IPS-NIHi11 (cell line): ENCODE measurements at regions not wholly inside any gene's neighbourhood (a gene's known extent, or its start where the extent isn't known, plus 50 kb on each side); places are given as distances from the start of the nearest gene placed in this dataset.
A peak's percentile ranks its signal among the peaks of the same experiment; 100 is the strongest.
"Not testable (repeated sequence)": the region's sequence is repeated elsewhere in the genome, so short reads cannot be mapped to it uniquely, and the experiment has no call there.

Experiments used
- DNase-seq: peaks from one replicate; pipeline ENCODE4 v3.0.0; 2012; ENCODE audit warnings: mixed read lengths, low spot score

DNA sequence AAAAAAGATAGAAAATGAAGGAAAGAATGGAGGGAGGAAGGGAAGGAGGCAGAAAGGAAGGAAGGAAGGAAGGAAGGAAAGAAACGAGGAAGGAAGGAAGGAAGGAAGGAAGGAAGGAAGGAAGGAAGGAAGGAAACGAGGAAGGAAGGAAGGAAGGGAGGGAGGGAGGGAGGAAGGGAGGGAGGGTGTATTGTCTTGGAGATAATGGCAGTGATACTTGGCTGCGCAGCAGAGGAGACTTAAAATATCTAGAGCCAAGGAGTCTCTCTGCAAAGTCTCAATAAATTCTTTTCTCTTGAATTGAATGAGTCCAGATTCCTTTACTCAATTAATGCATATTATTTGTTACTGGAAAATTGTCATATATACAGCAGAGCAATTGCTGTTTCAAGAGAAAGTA is 1059.7 kb downstream of the ZPLD1 start:
- DNase-seq, result no peak

DNA sequence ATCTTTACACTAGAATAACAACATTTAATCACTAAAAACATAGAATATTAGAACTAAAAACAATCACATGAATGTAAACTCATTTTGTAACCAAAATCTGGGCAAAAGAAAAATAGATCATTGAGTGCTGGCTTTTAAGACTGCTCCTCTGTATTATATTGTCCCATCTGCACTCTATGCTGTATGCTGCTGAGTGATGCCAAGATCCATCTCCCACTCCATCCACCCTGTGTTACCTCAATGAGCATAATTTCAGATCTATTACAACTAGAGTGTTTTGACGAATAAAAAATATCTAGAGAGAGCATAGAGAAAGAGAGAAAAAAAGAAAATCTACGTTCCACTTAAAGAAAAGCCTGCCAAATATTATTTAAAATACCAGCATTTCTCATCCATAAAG is 1060.4 kb downstream of the ZPLD1 start:
- DNase-seq, result no peak

DNA sequence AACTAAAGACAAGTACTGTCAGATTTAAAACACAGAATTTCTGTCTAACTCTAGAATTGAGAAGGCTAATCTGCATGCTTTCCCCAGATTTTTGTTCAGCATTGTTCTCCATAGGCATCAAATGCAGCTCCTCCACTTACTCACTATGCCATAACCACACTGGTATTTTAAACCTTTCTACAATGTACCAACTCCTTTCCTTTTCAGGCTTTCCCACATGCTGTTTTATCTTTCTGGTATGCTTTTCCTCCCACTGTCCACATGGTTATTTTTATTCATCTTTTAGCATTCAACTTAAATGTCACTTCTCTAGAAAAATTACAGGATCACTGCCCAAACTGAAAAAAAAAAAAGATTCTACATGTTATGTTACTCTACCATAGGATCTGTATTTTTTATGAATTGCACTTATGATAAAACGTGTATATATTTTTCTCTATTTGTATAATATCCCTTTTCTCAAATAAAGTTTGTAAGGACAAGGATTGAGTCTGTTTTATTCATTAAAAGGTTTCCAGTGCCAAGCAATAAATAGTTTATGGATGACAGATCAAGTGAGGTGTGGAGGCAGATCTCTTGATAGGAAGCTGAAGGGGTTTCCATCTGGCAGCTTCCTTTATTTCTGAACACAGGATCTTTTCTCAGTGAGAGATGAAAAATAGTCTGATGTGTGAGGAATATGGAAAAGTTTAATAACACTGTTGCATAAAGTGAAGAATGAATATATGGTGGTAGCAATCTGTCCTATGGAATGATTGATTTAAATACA is 1064.5 kb downstream of the ZPLD1 start:
- DNase-seq, result no peak

DNA sequence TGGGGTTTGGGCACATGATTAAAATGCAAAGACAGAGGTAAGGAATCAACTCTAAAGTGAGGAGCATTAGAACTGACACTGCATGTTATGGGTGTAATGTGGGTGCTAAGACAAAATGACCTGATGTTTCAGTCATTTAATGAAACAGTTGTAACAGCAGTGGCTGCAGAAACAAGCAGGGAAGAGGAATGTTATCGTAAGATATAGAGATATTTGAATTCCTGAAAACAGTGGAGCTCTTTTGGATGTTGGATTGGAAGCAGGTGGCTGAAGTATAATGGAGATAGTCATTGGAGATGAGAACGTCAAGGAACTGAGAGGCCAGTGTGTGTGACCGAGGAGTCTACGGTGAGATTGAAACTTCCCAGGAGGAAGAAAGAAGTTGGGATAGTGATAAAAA is 1065.2 kb downstream of the ZPLD1 start:
- DNase-seq, result no peak

DNA sequence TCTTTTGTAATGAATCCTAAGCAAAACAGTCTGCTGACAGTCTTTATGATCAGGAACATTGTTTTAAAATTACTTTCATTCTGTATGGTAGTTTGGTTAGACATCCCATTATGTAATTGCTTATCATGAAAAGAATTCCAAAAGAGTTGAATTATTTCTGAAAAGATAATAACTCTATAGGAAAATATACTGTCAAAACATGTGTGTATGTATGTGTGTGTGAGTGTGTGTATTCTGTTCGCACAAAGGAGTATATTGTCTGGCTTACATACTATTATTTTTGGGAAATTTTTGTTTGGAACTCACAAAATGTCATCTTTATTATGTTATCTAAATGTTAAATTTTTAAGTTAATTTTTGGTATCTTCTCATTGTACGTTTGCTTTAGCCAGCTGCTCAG is 1075.9 kb downstream of the ZPLD1 start:
- no peak for DNase-seq

DNA sequence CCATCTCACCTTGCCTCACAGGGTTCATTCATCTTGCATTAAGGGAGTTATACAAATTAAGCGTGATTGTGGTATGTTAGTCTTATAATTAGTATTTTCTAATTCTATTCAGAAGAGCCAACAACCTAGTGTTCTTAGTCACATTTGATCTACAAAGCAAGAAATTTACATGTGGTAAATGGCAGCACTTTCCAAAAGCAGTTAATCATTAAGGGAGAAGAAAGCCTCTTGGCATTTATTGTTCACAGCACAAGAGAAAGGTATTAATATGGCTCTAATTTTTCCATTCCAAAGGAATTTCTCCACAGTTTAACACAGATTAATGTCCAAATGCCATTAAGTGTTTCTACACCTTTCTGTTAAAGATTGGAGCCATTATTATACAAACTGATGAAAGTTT is 1077.1 kb downstream of the ZPLD1 start:
- DNase-seq, result no peak

DNA sequence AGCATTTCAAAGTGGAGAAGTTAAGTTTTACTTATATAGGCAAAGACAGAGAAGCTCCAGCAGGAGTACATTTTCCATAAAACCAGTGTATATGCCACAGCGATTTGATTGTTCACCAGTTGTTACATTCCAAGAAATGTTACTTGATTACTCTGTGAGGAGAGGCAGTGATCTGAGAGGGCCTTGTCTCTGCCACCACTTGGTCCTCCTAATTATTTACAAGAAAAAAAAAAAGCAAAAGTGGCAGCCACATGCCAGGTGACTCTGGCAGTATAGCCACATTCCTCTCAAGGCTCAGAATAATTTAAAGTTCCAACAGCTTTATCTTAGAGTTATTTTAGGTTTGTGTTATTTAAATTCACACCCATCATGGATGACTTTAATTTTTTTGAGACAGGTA is 1077.8 kb downstream of the ZPLD1 start:
- DNase-seq, result no peak

DNA sequence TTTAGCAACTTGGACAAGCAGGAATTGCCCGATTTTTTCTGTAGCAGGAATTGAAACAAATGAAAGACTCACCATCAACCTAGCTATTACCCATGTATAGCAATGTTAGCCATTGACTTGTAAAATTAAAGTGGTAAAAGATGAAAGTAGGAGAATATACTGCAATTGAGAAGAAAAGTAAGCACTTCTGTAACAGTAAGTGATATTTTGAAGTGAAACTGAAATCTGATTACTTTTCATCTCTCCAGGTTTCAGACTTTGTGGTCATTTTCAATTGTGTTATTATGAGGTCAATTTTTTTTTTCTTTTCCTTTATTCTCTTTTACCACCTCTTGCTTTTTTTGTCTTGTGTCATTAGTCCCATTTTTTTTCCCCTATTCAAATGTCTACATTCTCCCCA is 1078.2 kb downstream of the ZPLD1 start:
- DNase-seq, result no peak

DNA sequence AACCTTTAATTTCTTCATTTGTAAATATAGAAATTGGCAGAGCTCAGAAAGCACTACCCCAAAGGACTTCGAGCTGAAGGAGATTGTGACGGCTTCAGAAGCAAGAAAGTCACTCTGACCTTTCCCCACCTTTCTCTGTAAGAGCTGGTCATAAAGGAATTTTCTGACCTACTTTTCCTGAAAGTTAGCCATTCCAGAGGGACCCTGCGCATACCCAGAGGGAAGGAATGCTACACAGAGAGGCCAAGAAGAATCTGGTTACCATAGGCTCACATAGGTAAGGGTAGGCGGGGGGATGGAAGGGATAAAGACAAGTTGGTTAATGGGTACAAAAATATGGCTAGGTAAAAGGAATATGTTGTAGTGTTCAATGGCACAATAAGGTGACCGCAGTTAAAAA is 1080.3 kb downstream of the ZPLD1 start:
- DNase-seq, result no peak

DNA sequence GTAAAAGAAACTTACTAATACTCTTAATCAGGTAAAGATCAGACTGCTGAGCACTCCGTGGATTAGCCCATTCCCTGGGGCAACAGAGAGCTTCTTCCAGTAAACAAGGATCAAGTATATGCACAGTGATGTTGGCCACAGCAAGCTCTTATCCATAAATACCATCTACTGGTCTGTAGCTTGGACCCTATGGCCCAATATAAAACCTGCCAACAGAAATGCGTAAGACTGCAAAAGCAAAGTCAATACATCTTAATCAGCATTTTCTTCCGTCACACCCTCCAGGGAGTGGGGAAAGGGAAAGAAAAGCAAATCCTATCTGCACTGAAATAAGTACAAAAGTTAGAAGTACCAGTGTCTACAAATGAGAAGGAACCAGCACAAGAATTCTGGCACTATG is 1082.1 kb downstream of the ZPLD1 start:
- DNase-seq, result no peak

DNA sequence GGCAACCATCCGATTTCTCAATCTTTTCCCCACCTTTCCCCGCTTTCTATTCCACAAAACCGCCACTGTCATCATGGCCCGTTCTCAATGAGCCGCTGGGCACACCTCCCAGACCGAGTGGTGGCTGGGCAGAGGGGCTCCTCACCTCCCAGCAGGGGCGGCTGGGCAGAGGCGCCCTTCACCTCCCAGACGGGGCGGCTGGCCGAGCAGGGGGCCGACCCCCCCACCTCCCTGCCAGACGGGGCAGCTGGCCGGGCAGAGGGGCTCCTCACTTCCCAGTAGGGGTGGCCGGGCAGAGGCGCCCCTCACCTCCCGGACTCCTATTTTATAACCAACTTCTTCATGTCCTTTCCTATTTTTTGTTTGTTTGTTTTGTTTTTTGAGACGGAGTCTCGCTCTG is 1096.5 kb downstream of the ZPLD1 start:
- not testable (repeated sequence) for DNase-seq

DNA sequence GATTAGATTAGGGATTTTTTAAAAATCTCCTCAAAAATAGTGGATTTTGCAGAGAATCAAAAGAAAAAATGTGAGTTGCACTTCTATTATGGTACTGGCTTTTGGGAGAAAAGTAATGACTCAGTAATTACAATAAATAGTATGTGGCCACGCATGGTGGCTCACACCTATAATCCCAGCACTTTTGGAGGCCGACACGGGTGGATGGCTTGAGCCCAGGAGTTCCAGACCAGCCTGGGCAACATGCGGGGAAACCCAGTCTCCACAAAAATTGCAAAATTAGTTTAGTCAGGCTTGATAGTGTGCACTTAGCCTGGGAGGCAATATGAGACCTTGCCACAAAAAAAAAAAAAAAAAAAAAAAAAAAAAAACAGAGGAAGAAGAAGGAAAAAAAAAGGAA is 1098.2 kb downstream of the ZPLD1 start:
- DNase-seq, result no peak

DNA sequence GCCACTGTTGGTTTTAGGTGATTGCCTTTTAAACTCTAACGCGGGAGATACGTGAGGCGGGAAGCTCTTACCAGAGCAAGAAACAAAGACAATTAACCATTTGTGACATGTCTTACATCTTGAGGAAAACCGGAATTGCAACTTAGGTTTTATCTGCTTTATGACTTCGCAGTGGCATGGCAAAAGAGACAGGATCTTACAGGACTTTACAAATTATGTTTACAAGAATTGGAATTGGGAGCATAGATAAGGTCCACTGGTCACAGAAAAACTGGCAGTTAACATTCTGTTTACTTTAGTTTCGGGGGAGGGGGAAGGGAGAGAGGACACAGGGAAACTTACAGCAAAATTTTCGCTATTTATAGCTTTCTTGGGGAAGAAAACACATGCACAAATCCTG is 1119.6 kb downstream of the ZPLD1 start:
- no peak for DNase-seq

DNA sequence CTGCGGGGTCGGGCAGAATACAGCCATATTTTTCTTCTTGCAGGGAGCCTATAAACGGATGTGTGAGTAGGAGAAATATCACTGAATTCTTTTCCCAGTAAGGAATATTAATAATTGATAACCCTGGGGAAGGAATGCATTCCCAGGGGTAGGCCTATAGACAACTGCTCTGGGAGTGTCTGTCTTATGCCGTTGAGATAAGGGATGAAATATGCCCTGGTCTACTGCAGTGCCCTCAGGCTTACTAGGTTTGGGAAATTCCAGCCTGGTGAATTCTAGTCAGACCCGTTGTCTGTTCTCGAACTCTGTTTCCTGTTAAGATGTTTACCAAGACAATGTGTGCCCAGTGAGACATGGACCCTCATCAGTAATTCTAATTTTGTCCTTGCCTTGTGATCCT is 1129.3 kb downstream of the ZPLD1 start:
- not testable (repeated sequence) for DNase-seq

DNA sequence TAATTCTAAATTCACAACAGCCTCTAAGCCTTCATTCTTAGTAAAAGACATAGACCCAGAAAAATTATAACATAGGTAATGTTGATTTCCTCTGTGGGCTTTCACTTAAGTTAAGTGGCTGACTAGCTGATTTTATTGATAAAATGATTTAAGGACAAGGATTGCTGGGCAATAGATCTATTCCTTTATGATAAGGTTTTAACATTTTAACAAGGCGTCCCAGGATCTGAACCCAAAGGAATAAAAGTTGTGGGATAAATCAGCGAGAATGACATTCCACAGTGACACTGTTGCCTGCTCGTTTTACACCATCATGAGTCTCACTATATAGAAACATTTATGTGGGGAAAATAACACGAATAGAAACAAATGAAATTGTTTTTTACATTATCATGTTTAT is 1151.0 kb downstream of the ZPLD1 start:
- no peak for DNase-seq

DNA sequence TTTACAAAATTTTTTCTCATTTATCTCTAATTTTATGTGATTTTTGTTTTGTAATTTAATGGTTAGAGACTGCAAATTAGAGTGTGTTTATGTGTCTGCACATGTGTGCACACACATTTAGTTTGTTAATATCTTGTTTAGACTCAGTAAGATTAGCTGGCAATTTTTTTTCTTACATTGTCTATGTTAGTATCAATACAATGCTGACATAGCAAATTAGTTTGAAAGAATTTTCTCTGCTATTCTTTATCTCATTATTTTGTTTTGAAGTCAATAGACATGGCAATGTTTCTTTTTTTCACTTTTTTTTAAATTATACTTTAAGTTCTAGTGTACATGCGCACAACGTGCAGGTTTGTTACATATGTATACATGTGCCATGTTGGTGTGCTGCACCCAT is 1155.0 kb downstream of the ZPLD1 start:
- no peak for DNase-seq

DNA sequence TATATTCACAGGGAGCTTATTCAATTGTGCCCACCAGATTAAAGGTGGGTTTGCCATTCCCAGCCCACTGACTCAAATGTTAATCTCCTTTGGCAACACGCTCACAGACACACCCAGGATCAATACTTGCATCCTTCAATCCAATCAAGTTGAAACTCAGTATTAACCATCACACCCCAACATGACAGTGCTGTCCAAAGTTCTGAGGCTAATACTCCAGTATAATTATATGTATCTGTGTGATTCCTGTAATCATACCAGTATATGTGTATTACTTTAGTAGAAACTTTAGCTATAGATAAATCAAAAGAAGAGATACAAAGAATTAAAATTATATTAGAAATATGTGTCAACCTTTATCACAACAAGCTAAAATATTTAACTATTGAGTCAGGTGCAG is 1166.0 kb downstream of the ZPLD1 start:
- DNase-seq, result no peak

DNA sequence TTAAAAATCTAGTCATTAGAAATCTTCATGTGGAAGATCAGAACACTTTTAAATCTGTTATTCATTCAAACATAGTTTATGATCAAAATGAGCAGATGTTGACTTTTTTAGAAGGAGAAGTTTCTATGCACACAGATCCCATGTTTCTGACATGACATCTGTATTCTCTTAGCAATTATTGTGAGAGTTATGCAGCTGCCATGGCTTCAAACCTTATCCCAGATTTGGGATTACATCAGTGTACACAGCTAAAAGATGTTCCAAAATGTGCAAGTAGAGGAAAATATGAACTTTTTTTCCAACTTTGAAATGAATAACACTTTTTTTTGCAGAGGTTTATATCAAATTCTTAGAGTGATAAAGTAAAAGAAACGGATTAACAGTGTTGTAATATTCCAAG is 1166.9 kb downstream of the ZPLD1 start:
- no peak for DNase-seq

DNA sequence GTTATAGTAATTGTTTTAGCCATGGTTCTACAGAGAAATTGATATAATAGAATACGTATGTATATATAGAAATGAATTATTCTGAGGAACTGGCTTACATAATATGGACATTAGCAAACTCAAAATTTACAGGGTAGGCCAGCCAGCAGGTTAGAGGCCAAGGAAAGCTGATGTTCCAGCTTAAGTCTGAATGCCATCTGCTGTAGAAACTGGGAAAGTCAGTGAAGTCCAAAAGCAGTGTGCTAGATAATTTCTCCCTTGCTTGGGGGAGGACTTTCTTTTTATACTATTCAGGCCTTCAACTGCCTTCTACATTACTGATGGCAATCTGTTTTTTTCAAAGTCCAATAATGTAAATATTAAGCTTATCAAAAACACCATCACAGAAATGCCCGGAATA is 1174.7 kb downstream of the ZPLD1 start:
- DNase-seq, result no peak

DNA sequence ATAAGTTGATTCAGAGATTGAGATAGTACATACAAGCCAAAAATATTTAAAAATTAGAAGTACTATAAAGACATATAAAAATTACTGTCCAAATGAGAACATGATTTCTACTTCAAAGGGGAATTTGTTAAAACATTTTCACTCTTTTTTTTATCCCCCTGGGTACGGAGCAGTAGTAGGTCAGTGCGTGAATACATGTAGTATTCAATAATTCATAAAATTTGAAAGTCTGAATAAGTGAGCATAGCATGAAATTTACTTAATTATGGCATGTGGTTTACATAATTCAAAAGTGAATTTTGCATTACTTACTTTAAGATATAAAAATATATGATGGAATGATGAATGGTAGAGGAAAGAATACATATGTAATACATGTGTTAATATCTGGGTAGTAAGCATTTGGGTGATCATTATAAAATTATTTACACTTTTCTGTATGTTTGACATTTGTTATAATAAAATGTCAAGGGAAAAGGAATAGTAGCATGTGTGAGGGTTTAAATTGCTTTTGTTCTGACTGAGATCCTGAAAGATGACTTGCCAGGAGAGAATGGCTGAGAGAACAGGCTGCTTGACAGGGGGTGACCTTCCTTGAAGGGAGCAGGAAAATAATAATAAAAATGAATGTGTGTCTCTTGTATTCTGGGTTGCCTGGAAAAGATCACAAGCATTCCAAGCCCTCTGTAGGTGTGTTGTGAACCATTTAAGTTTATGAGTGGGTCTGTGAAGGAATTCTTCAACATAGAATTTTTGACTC is 1178.8 kb downstream of the ZPLD1 start:
- DNase-seq, result no peak

DNA sequence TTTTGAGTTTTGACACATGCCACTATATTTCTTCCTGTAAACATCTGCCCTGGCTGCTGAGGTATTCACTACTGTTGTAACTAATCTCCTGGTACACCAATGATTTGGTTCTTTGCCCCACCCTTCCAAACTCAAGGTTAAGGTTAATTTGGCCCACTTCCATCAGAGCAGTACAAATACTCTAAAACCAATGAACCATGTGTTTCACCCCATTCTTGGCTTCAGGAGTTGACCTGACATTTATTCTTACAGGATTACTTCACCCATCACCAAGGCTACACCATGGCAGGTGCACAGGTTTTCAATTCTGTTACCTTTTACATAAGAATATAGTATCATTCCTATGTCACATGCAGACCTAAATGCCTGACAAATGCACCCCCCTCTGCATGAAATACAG is 1179.9 kb downstream of the ZPLD1 start:
- peak; percentile 25 for DNase-seq

DNA sequence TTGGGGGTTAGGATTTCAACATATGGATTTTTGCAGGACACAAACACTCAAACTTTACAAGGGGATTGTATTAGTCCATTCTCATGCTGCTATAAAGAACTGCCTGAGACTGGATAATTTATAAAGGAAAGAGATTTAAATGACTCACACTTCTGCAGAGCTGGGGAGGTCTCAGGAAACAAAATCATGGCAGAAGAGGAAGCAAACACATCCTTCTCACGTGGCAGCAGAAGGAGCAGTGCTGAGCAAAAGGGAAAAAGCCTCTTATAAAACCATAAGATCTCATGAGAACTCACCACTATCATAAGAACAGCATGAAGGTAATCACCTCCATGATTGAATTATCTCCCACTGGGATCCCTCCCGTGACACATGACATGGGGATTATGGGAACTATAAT is 1183.1 kb downstream of the ZPLD1 start:
- DNase-seq, result no peak

DNA sequence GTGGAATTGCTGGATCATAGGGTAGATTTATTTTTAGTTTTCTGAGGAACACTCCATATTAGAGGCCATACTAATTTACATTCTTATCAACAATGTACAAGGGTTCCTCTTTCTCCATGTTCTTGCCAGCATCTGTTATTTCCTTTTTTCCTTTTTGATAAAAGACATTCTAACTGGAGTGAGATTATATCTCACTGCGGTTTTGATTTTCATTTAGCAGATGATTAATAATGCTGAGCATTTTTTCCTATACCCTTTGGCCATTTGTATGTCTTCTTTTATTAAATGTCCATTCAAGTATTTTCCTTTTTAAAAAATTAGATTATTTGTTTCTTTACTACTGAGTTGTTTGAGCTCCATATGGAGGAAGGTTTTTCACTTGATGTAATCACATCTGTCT is 1189.5 kb downstream of the ZPLD1 start:
- no peak for DNase-seq

DNA sequence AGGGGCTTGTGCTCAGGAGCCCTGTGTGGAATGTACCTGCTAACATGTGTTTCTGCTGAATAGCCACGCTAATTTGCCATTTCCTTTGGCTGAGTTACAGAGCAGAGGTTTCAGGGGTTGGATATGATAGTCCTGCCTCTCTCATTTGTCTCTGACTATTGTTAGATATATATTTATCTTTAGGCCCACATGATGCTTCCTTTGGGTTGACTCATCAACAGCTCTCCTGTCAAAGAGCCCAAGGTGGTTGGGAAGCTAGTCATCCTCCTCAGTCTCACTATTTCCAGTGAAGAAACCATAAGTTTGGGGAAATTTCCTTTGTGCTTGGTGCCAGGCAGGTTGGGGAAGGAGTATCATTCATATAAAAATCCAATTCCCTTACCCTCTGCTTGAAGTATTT is 1194.6 kb downstream of the ZPLD1 start:
- no peak for DNase-seq
